RWPE2 (cell line): ENCODE measurements at regions not wholly inside any gene's neighbourhood (a gene's known extent, or its start where the extent isn't known, plus 50 kb on each side); places are given as distances from the start of the nearest gene placed in this dataset.
"Not testable (repeated sequence)": the region's sequence is repeated elsewhere in the genome, so short reads cannot be mapped to it uniquely, and the experiment has no call there.

Experiments used
- ATAC-seq: fragments of 200-7000 bp; cut with Tn5 transposase; 3 replicates; pipeline ENCODE4 v1.9.1; 2021; ENCODE audit warnings: low read depth
- DNase-seq: peaks from one replicate; pipeline ENCODE4 v3.0.0-alpha.2; 2020; ENCODE audit warnings: low spot score
- H3K27ac ChIP-seq: fragments of 450-650 bp; 2 replicates; pipeline ENCODE4 v1.5.1; 2017; ENCODE audit warnings: mild to moderate bottlenecking; ENCODE audit not compliant: poor library complexity, severe bottlenecking
- H3K27me3 ChIP-seq: fragments of 250-450 bp; sonication (Bioruptor Pico); 2 replicates; pipeline ENCODE4 v1.5.1; 2021; ENCODE audit warnings: mild to moderate bottlenecking, moderate library complexity; ENCODE audit not compliant: insufficient read depth, poor library complexity, severe bottlenecking
- H3K36me3 ChIP-seq: fragments of 250-450 bp; sonication (Bioruptor Pico); 2 replicates; pipeline ENCODE4 v1.5.1; 2020; ENCODE audit warnings: low read depth, mild to moderate bottlenecking, moderate library complexity
- H3K4me1 ChIP-seq: fragments of 250-450 bp; sonication (Bioruptor Pico); 2 replicates; pipeline ENCODE4 v1.5.1; 2021; ENCODE audit warnings: mild to moderate bottlenecking, moderate library complexity; ENCODE audit not compliant: insufficient read depth, poor library complexity, severe bottlenecking
- H3K4me3 ChIP-seq: fragments of 250-450 bp; sonication (Bioruptor Pico); 2 replicates; pipeline ENCODE4 v1.5.1; 2021; ENCODE audit warnings: mild to moderate bottlenecking, moderate library complexity; ENCODE audit not compliant: severe bottlenecking
- H3K9me3 ChIP-seq: fragments of 250-450 bp; sonication (Bioruptor Pico); 2 replicates; pipeline ENCODE4 v1.5.1; 2021; ENCODE audit warnings: mild to moderate bottlenecking, moderate library complexity; ENCODE audit not compliant: severe bottlenecking
- CTCF ChIP-seq: fragments of 450-650 bp; IDR thresholded peaks from one replicate; pipeline ENCODE4 v1.5.1; 2017; ENCODE audit warnings: mild to moderate bottlenecking, moderate library complexity; ENCODE audit not compliant: poor library complexity, severe bottlenecking

- ATAC-seq (no peak), DNase-seq (no peak)
- H3K27ac ChIP-seq, result no peak overlapping the region
- no peaks in the 10 kb centered on the region for H3K36me3 ChIP-seq
- H3K27me3 ChIP-seq, result no peaks in the 10 kb centered on the region
- no peak for TF ChIP-seq CTCF
- no peaks in the 10 kb centered on the region for H3K4me1 ChIP-seq
- H3K4me3 ChIP-seq, result no peak overlapping the region
- H3K9me3 ChIP-seq, result peaks cover 2% of the 10 kb centered on the region
These were observed 93.2 kb downstream of the CRLF2 start for GRCh38 chrX:1119275-1119674.

- no peaks in the 10 kb centered on the region for H3K36me3 ChIP-seq
- no peak overlapping the region for H3K4me3 ChIP-seq
- DNase-seq (no peak), ATAC-seq (no peak)
- no peaks in the 10 kb centered on the region for H3K4me1 ChIP-seq
- H3K27ac ChIP-seq, result no peak overlapping the region
- peaks cover 2% of the 10 kb centered on the region for H3K9me3 ChIP-seq
- no peak for TF ChIP-seq CTCF
- no peaks in the 10 kb centered on the region for H3K27me3 ChIP-seq
These were observed 93.8 kb downstream of the CRLF2 start for GRCh38 chrX:1118572-1119199.

GRCh38 chrX:1115411-1115810 is 97.0 kb downstream of the CRLF2 start:
- H3K27me3 ChIP-seq, H3K36me3 ChIP-seq, H3K4me1 ChIP-seq, H3K9me3 ChIP-seq, H3K4me3 ChIP-seq, ATAC-seq, H3K27ac ChIP-seq: not testable (repeated sequence)
- DNase-seq, result peak; percentile 23

- Histone ChIP-seq H3K27ac (no peak overlapping the region), H3K4me3 (no peak overlapping the region), H3K36me3 (no peaks in the 10 kb centered on the region), H3K9me3 (peaks cover 8% of the 10 kb centered on the region), H3K4me1 (no peaks in the 10 kb centered on the region), H3K27me3 (peaks cover 2% of the 10 kb centered on the region)
- no peak for ATAC-seq
- no peak for TF ChIP-seq CTCF
- DNase-seq, result no peak
These were observed 100.1 kb downstream of the CRLF2 start for GRCh38 chrX:1112321-1112720.

GRCh38 chrX:1111601-1112300 is 100.7 kb downstream of the CRLF2 start:
- H3K4me1 ChIP-seq, result no peaks in the 10 kb centered on the region
- no peak overlapping the region for H3K4me3 ChIP-seq
- peaks cover 8% of the 10 kb centered on the region for H3K9me3 ChIP-seq
- H3K36me3 ChIP-seq, result no peaks in the 10 kb centered on the region
- ATAC-seq, result no peak
- H3K27ac ChIP-seq, result no peak overlapping the region
- H3K27me3 ChIP-seq, result peaks cover 2% of the 10 kb centered on the region
- peak; percentile 38 for DNase-seq
- TF ChIP-seq CTCF, result no peak
